SK-N-SH (cell line): ENCODE measurements at regions not wholly inside any gene's neighbourhood (a gene's known extent, or its start where the extent isn't known, plus 50 kb on each side); places are given as distances from the start of the nearest gene placed in this dataset.

Source experiments
- CTCF ChIA-PET: fragments of 300-600, 350-600 bp; formaldehyde crosslinking; extraction: SDS; loops from one replicate; lab custom pipeline; 2021; lab: Yijun Ruan, JAX
- POLR2A ChIA-PET: fragments of 350-600 bp; sonication (Branson Sonifier 250); formaldehyde crosslinking; extraction: SDS; loops from one replicate; lab custom pipeline; 2020; ENCODE audit warnings: antibody characterized with exemption, inconsistent platforms; lab: Yijun Ruan, JAX
- DNase-seq: peaks from one replicate; pipeline ENCODE4 v3.0.0; 2012
- H2AFZ ChIP-seq: fragments of 200-600 bp; sonication (generic); 2 replicates; pipeline ENCODE4 v1.8.1; 2016; ENCODE audit warnings: antibody characterized with exemption, mild to moderate bottlenecking, low read depth
- H3F3A ChIP-seq: fragments of 200-600 bp; sonication (generic); replicated peaks from 2 replicates; pipeline ENCODE3; 2016; ENCODE audit warnings: antibody characterized with exemption, mild to moderate bottlenecking; ENCODE audit not compliant: insufficient read depth
- H3K27ac ChIP-seq, 2 experiments: fragments of 200-500 bp in 1 of 2; fragments of 200-600 bp in 1 of 2; sonication (Bioruptor generic) in 1 of 2; sonication (generic), shearing (Covaris generic) in 1 of 2; 2 replicates each; pipeline versions ENCODE4 v1.5.1 to v1.6.1; 2014 to 2016; ENCODE audit warnings: low read depth in 2 of 2, inconsistent platforms in 1 of 2, low read length in 1 of 2, mild to moderate bottlenecking in 1 of 2, mixed read lengths in 1 of 2
- H3K27me3 ChIP-seq: fragments of 200-600 bp; sonication (generic), shearing (Covaris generic); 2 replicates; pipeline ENCODE4 v1.6.1; 2016; ENCODE audit warnings: mixed run types; ENCODE audit not compliant: insufficient read depth
- H3K36me3 ChIP-seq, 2 experiments: fragments of 200-500 bp in 1 of 2; fragments of 200-600 bp in 1 of 2; sonication (Bioruptor generic) in 1 of 2; sonication (generic) in 1 of 2; replicated peaks in 1 of 2; 2 replicates each; pipeline versions ENCODE3 to v1.5.1; 2014 to 2016; ENCODE audit warnings: low read length in 1 of 2, mild to moderate bottlenecking in 1 of 2; ENCODE audit not compliant: insufficient read depth in 2 of 2, control insufficient read depth in 1 of 2
- H3K4me1 ChIP-seq, 2 experiments: fragments of 200-500 bp in 1 of 2; fragments of 200-600 bp in 1 of 2; sonication (Bioruptor generic) in 1 of 2; sonication (generic), shearing (Covaris generic) in 1 of 2; 2 replicates each; pipeline versions ENCODE4 v1.5.1 to v1.6.1; 2014 to 2016; ENCODE audit warnings: low read depth in 1 of 2, low read length in 1 of 2, mixed run types in 1 of 2; ENCODE audit not compliant: insufficient read depth in 2 of 2, control insufficient read depth in 1 of 2
- H3K4me2 ChIP-seq: fragments of 200-600 bp; sonication (generic), shearing (Covaris generic); 2 replicates; pipeline ENCODE4 v1.6.1; 2017; ENCODE audit warnings: mixed run types
- H3K4me3 ChIP-seq, 2 experiments: fragments of 200-500 bp in 1 of 2; fragments of 200-600 bp in 1 of 2; sonication (Bioruptor generic) in 1 of 2; sonication (generic), shearing (Covaris generic) in 1 of 2; 2 replicates each; pipeline versions ENCODE4 v1.5.1 to v1.8.1; 2014 to 2016; ENCODE audit warnings: low read depth in 2 of 2, inconsistent platforms in 1 of 2, low read length in 1 of 2, mild to moderate bottlenecking in 1 of 2, mixed read lengths in 1 of 2, moderate library complexity in 1 of 2
- H3K79me2 ChIP-seq: fragments of 200-600 bp; sonication (generic); 2 replicates; pipeline ENCODE4 v1.8.1; 2017; ENCODE audit warnings: mild to moderate bottlenecking; ENCODE audit not compliant: insufficient read depth
- H3K9ac ChIP-seq: fragments of 200-600 bp; sonication (generic); 2 replicates; pipeline ENCODE4 v1.6.1; 2017; ENCODE audit warnings: mixed run types
- H3K9me2 ChIP-seq: fragments of 200-600 bp; sonication (generic); 2 replicates; pipeline ENCODE4 v1.6.1; 2017; ENCODE audit warnings: mixed run types
- H3K9me3 ChIP-seq: fragments of 200-600 bp; sonication (generic); 2 replicates; pipeline ENCODE4 v1.6.1; 2017; ENCODE audit warnings: mixed run types, mild to moderate bottlenecking, moderate library complexity
- H4K20me1 ChIP-seq: fragments of 200-600 bp; sonication (generic); 2 replicates; pipeline ENCODE4 v1.6.1; 2017; ENCODE audit warnings: mild to moderate bottlenecking, mixed run types; ENCODE audit not compliant: insufficient read depth
- FOSL2 ChIP-seq: IDR thresholded peaks from 2 replicates; pipeline ENCODE4 v1.4.0; 2012; ENCODE audit warnings: low read depth, mild to moderate bottlenecking, moderate library complexity, borderline replicate concordance
- SIN3A ChIP-seq: IDR thresholded peaks from 2 replicates; pipeline ENCODE4 v1.6.1; 2012; ENCODE audit warnings: low read depth, mild to moderate bottlenecking, low read length, moderate library complexity, borderline replicate concordance
- SMC3 ChIP-seq: IDR thresholded peaks from 2 replicates; pipeline ENCODE4 v1.6.1; 2012; ENCODE audit warnings: low read depth, low read length, improper control_type of control experiment
- TCF12 ChIP-seq: IDR thresholded peaks from 2 replicates; pipeline ENCODE4 v1.4.0; 2012
- TEAD4 ChIP-seq: IDR thresholded peaks from 2 replicates; pipeline ENCODE4 v1.4.0; 2012; ENCODE audit warnings: mild to moderate bottlenecking, borderline replicate concordance; ENCODE audit not compliant: insufficient read depth
- WGBS: methylation state at CpG from one replicate; pipeline ENCODE4 v1.1.6; 2017; ENCODE audit warnings: low lambda C conversion rate; 5-methylcytosine and 5-hydroxymethylcytosine counted together

- peaks cover 4% of the 10 kb centered on the region for H3F3A ChIP-seq
- POLR2A ChIA-PET = no interaction called here
- DNase-seq = no peak
- no peaks in the 10 kb centered on the region for H3K36me3 ChIP-seq
- no peak overlapping the region for H3K4me3 ChIP-seq
- no peak overlapping the region for H3K27ac ChIP-seq
- 68% methylated on average over 7 of the region's 7 CpGs for WGBS
- H4K20me1 ChIP-seq = no peaks in the 10 kb centered on the region
- peak; percentile 29; the same call in 1 of the 2 replicates for TF ChIP-seq TCF12
- no peak for TF ChIP-seq TEAD4
- H3K9ac ChIP-seq = no peak overlapping the region
- peaks cover 0 to under 1% of the 10 kb centered on the region in 2 experiments; a peak in 1 of 4 replicates for H3K4me1 ChIP-seq
- H3K9me3 ChIP-seq = no peaks in the 10 kb centered on the region
- H3K79me2 ChIP-seq = no peaks in the 10 kb centered on the region
- H3K4me2 ChIP-seq = no peak overlapping the region
- no peaks in the 10 kb centered on the region for H3K27me3 ChIP-seq
- CTCF ChIA-PET = no interaction called here
- no peaks in the 10 kb centered on the region for H3K9me2 ChIP-seq
- H2AFZ ChIP-seq = no peak overlapping the region
Measured at GRCh38 chr12:126397071-126397581, 1331.9 kb downstream of the AACS start.

GRCh38 chr12:126397660-126398059 lies 1332.4 kb downstream of the AACS start:
- no peak for TF ChIP-seq SIN3A
- no peak for TF ChIP-seq SMC3
- no peak for TF ChIP-seq TEAD4
- H3K27me3 ChIP-seq = no peaks in the 10 kb centered on the region
- peaks cover 9% of the 10 kb centered on the region for H3F3A ChIP-seq
- H3K9me3 ChIP-seq = no peaks in the 10 kb centered on the region
- H3K27ac ChIP-seq = no peak overlapping the region
- WGBS = 83% methylated on average over 1 of the region's 1 CpG
- H2AFZ ChIP-seq = no peak overlapping the region
- H3K36me3 ChIP-seq = no peaks in the 10 kb centered on the region
- no peak overlapping the region for H3K4me2 ChIP-seq
- ChIA-PET CTCF (no interaction called here), POLR2A (no interaction called here)
- H3K9ac ChIP-seq = no peak overlapping the region
- H3K4me1 ChIP-seq = peaks cover 0 to 5% of the 10 kb centered on the region in 2 experiments; a peak in 1 of 4 replicates
- H4K20me1 ChIP-seq = no peaks in the 10 kb centered on the region
- H3K9me2 ChIP-seq = no peaks in the 10 kb centered on the region
- H3K79me2 ChIP-seq = no peaks in the 10 kb centered on the region
- no peak overlapping the region for H3K4me3 ChIP-seq
- DNase-seq = no peak

GRCh38 chr12:126400831-126401230 lies 1335.6 kb downstream of the AACS start:
- peaks cover 27% of the 10 kb centered on the region for H3F3A ChIP-seq
- H3K27ac ChIP-seq = no peak overlapping the region
- H3K4me1 ChIP-seq = peaks cover 0 to 11% of the 10 kb centered on the region in 2 experiments; a peak in 1 of 4 replicates
- no peak overlapping the region for H3K4me3 ChIP-seq
- TF ChIP-seq FOSL2 = no peak
- no peaks in the 10 kb centered on the region for H4K20me1 ChIP-seq
- H3K9ac ChIP-seq = no peak overlapping the region
- no peak overlapping the region for H3K4me2 ChIP-seq
- CTCF ChIA-PET = no interaction called here
- no peak overlapping the region for H2AFZ ChIP-seq
- H3K79me2 ChIP-seq = no peaks in the 10 kb centered on the region
- DNase-seq = no peak
- no peaks in the 10 kb centered on the region for H3K36me3 ChIP-seq
- POLR2A ChIA-PET = no interaction called here
- H3K9me2 ChIP-seq = no peaks in the 10 kb centered on the region
- no peaks in the 10 kb centered on the region for H3K9me3 ChIP-seq
- no peaks in the 10 kb centered on the region for H3K27me3 ChIP-seq
